H1 (cell line): ENCODE measurements at regions not wholly inside any gene's neighbourhood (a gene's known extent, or its start where the extent isn't known, plus 50 kb on each side); places are given as distances from the start of the nearest gene placed in this dataset.

Experiments used
- CTCF ChIA-PET: fragments of 300-600 bp; sonication (Branson Sonifier 250); formaldehyde crosslinking; loops from one replicate; lab custom pipeline; 2021; ENCODE audit not compliant: partially characterized antibody; lab: Charles Lee
- POLR2A ChIA-PET: fragments of 300-600 bp; sonication (Branson Sonifier 250); formaldehyde crosslinking; loops from one replicate; lab custom pipeline; 2021; ENCODE audit warnings: inconsistent platforms; ENCODE audit not compliant: partially characterized antibody; lab: Charles Lee
- DNase-seq, 2 experiments: peaks; one replicate each; pipeline versions ENCODE4 v3.0.0 to v3.0.0-alpha.2; 2010 to 2022; ENCODE audit warnings: low spot score in 2 of 2, low read depth in 1 of 2, mixed read lengths in 1 of 2
- FAIRE-seq: peaks from 2 replicates; lab custom pipeline; 2011; peaks lifted over from hg19 to GRCh38; lab: Jason Lieb, UNC
- H2AFZ ChIP-seq: 2 replicates; pipeline ENCODE4 v1.8.1; 2012; ENCODE audit warnings: low read length, inconsistent platforms
- H2AK5ac ChIP-seq: 2 replicates; pipeline ENCODE4 v1.6.1; 2013; ENCODE audit warnings: low read depth, low read length
- H2BK120ac ChIP-seq: replicated peaks from 2 replicates; pipeline ENCODE3; 2013; ENCODE audit warnings: low read depth, low read length, inconsistent platforms
- H2BK12ac ChIP-seq: 2 replicates; pipeline ENCODE4 v1.6.1; 2013; ENCODE audit warnings: low read depth, low read length
- H2BK15ac ChIP-seq: 2 replicates; pipeline ENCODE4 v1.6.1; 2013; ENCODE audit warnings: low read length
- H2BK20ac ChIP-seq: 2 replicates; pipeline ENCODE4 v1.6.1; 2013; ENCODE audit warnings: low read length
- H2BK5ac ChIP-seq: 2 replicates; pipeline ENCODE4 v1.6.1; 2013; ENCODE audit warnings: low read depth, low read length
- H3K14ac ChIP-seq: 2 replicates; pipeline ENCODE4 v1.6.1; 2013; ENCODE audit warnings: inconsistent platforms; ENCODE audit not compliant: insufficient read length
- H3K18ac ChIP-seq: 2 replicates; pipeline ENCODE4 v1.6.1; 2013; ENCODE audit warnings: low read length; ENCODE audit errors: extremely low read depth
- H3K23ac ChIP-seq: 2 replicates; pipeline ENCODE4 v1.6.1; 2013; ENCODE audit warnings: inconsistent platforms; ENCODE audit not compliant: insufficient read length
- H3K23me2 ChIP-seq: 2 replicates; pipeline ENCODE4 v1.6.1; 2013; ENCODE audit warnings: low read depth, low read length
- H3K27ac ChIP-seq: 2 replicates; pipeline ENCODE4 v1.6.1; 2011; ENCODE audit warnings: low read depth, low read length, inconsistent platforms
- H3K27me3 ChIP-seq, 4 experiments: replicated peaks in 1 of 4; 1 replicate in 1 of 4; 2 replicates in 3 of 4; pipeline versions ENCODE4 v1.6.1 to v1.8.1; 2011 to 2013; ENCODE audit warnings: low read length in 3 of 4, mild to moderate bottlenecking in 3 of 4, inconsistent platforms in 2 of 4, mixed read lengths in 2 of 4, moderate library complexity in 1 of 4; ENCODE audit not compliant: control insufficient read depth in 3 of 4, insufficient read depth in 3 of 4; ENCODE audit errors: extremely low read depth in 1 of 4
- H3K36me3 ChIP-seq, 4 experiments: 2 replicates each; pipeline versions ENCODE4 v1.6.1 to v1.8.1; 2011 to 2013; ENCODE audit warnings: mild to moderate bottlenecking in 4 of 4, low read length in 3 of 4, moderate library complexity in 2 of 4, control low read depth in 1 of 4, inconsistent platforms in 1 of 4; ENCODE audit not compliant: insufficient read depth in 4 of 4, control insufficient read depth in 2 of 4
- H3K4ac ChIP-seq: replicated peaks from 2 replicates; pipeline ENCODE3; 2013; ENCODE audit warnings: low read length, low read depth, mixed read lengths, inconsistent platforms; ENCODE audit not compliant: insufficient read length
- H3K4me1 ChIP-seq, 4 experiments: replicated peaks in 1 of 4; 1 replicate in 1 of 4; 2 replicates in 3 of 4; pipeline versions ENCODE4 v1.6.1 to v1.8.1; 2011 to 2013; ENCODE audit warnings: low read length in 3 of 4, inconsistent platforms in 2 of 4, mixed read lengths in 1 of 4; ENCODE audit not compliant: insufficient read depth in 4 of 4, control insufficient read depth in 3 of 4
- H3K4me2 ChIP-seq, 2 experiments: 2 replicates each; pipeline versions ENCODE4 v1.6.1 to v1.8.1; 2011 to 2013; ENCODE audit warnings: low read depth in 2 of 2, low read length in 2 of 2, control low read depth in 1 of 2, inconsistent platforms in 1 of 2, mild to moderate bottlenecking in 1 of 2; ENCODE audit not compliant: insufficient read depth in 1 of 2
- H3K4me3 ChIP-seq, 4 experiments: fragments of 200-600, 300-600 bp in 1 of 4; sonication (generic), shearing (Covaris generic), sonication (Bioruptor Twin) in 1 of 4; 2 replicates each; pipeline versions ENCODE4 v1.5.1 to v1.8.1; 2011 to 2016; ENCODE audit warnings: low read length in 4 of 4, low read depth in 3 of 4, control low read depth in 2 of 4, inconsistent platforms in 2 of 4, mild to moderate bottlenecking in 2 of 4, mixed read lengths in 1 of 4, moderate library complexity in 1 of 4; ENCODE audit not compliant: insufficient read depth in 2 of 4; ENCODE audit errors: extremely low read depth in 1 of 4
- H3K56ac ChIP-seq: replicated peaks from 2 replicates; pipeline ENCODE3; 2013; ENCODE audit warnings: low read depth, mild to moderate bottlenecking, mixed read lengths, low read length, inconsistent platforms; ENCODE audit not compliant: insufficient read length
- H3K79me1 ChIP-seq: 2 replicates; pipeline ENCODE4 v1.6.1; 2013; ENCODE audit warnings: low read depth, low read length, control low read depth
- H3K79me2 ChIP-seq, 2 experiments: 2 replicates each; pipeline versions ENCODE4 v1.6.1 to v1.8.1; 2012 to 2013; ENCODE audit warnings: low read length in 2 of 2, mild to moderate bottlenecking in 2 of 2, inconsistent platforms in 1 of 2; ENCODE audit not compliant: insufficient read depth in 2 of 2, control insufficient read depth in 1 of 2
- H3K9ac ChIP-seq, 4 experiments: replicated peaks in 1 of 4; 1 replicate in 1 of 4; 2 replicates in 3 of 4; pipeline versions ENCODE4 v1.6.1 to v1.8.1; 2011 to 2013; ENCODE audit warnings: low read depth in 3 of 4, low read length in 3 of 4, control low read depth in 2 of 4, mild to moderate bottlenecking in 2 of 4, moderate library complexity in 2 of 4, inconsistent platforms in 1 of 4; ENCODE audit errors: extremely low read depth in 1 of 4
- H3K9me3 ChIP-seq, 2 experiments: 2 replicates each; pipeline versions ENCODE4 v1.6.1 to v1.8.1; 2012 to 2013; ENCODE audit warnings: mild to moderate bottlenecking in 2 of 2, moderate library complexity in 2 of 2, control low read depth in 1 of 2, inconsistent platforms in 1 of 2, low read depth in 1 of 2, low read length in 1 of 2, mixed read lengths in 1 of 2; ENCODE audit not compliant: insufficient read depth in 2 of 2
- H4K20me1 ChIP-seq, 2 experiments: replicated peaks in 1 of 2; 2 replicates each; pipeline versions ENCODE3 to v1.8.1; 2011 to 2013; ENCODE audit warnings: inconsistent platforms in 2 of 2, low read length in 2 of 2, mild to moderate bottlenecking in 1 of 2; ENCODE audit not compliant: insufficient read depth in 2 of 2, control insufficient read depth in 1 of 2
- H4K5ac ChIP-seq: 2 replicates; pipeline ENCODE4 v1.6.1; 2013; ENCODE audit warnings: low read length, low read depth, mixed read lengths, inconsistent platforms; ENCODE audit not compliant: insufficient read length
- H4K8ac ChIP-seq: 2 replicates; pipeline ENCODE4 v1.8.0; 2013; ENCODE audit warnings: mild to moderate bottlenecking, moderate library complexity, low read length, inconsistent platforms; ENCODE audit not compliant: insufficient read depth; ENCODE audit errors: extremely low read depth
- H4K91ac ChIP-seq: replicated peaks from 2 replicates; pipeline ENCODE3; 2013; ENCODE audit warnings: low read length, mixed read lengths, inconsistent platforms; ENCODE audit not compliant: insufficient read length
- ASH2L ChIP-seq: fragments of 200-600, 300-600 bp; sonication (generic); IDR thresholded peaks from one replicate; pipeline ENCODE4 v1.7.1; 2017; ENCODE audit warnings: low read length
- BRCA1 ChIP-seq: IDR thresholded peaks from 2 replicates; pipeline ENCODE4 v1.6.1; 2012; ENCODE audit warnings: low read depth, low read length, improper control_type of control experiment
- CHD2 ChIP-seq: IDR thresholded peaks from 2 replicates; pipeline ENCODE4 v1.6.1; 2012; ENCODE audit warnings: low read length, improper control_type of control experiment
- CTBP2 ChIP-seq: IDR thresholded peaks from 2 replicates; pipeline ENCODE4 v1.7.0; 2011; ENCODE audit warnings: borderline replicate concordance, mild to moderate bottlenecking, moderate library complexity, mixed read lengths, low read length; ENCODE audit not compliant: insufficient read depth, insufficient read length
- HDAC2 ChIP-seq, 2 experiments: fragments of 300-600 bp in 1 of 2; sonication (generic) in 1 of 2; IDR thresholded peaks; 2 replicates each; pipeline ENCODE4 v1.6.1; 2011 to 2012; ENCODE audit warnings: low read depth in 2 of 2, low read length in 2 of 2, mild to moderate bottlenecking in 2 of 2, moderate library complexity in 2 of 2, borderline replicate concordance in 1 of 2, inconsistent platforms in 1 of 2
- KDM5A ChIP-seq: fragments of 200-600 bp; IDR thresholded peaks from 2 replicates; pipeline ENCODE4 v1.7.1; 2012; ENCODE audit warnings: mild to moderate bottlenecking, low read length, inconsistent platforms, mixed read lengths
- NRF1 ChIP-seq: IDR thresholded peaks from 2 replicates; pipeline ENCODE4 v1.6.1; 2011; ENCODE audit warnings: mild to moderate bottlenecking, low read depth, low read length, improper control_type of control experiment
- POLR2AphosphoS5 ChIP-seq: IDR thresholded peaks from 2 replicates; pipeline ENCODE4 v1.6.1; 2011; ENCODE audit warnings: low read depth, low read length
- POU5F1 ChIP-seq: IDR thresholded peaks from 2 replicates; pipeline ENCODE4 v1.6.1; 2011; ENCODE audit warnings: low read depth, mild to moderate bottlenecking, low read length, moderate library complexity
- RBBP5 ChIP-seq: IDR thresholded peaks from 2 replicates; pipeline ENCODE4 v1.7.1; 2012; ENCODE audit warnings: low read depth, mild to moderate bottlenecking, inconsistent platforms, low read length, moderate library complexity, borderline replicate concordance
- RNF2 ChIP-seq: fragments of 200-900, 300-1000 bp; sonication (generic); IDR thresholded peaks from 2 replicates; pipeline ENCODE4 v1.7.1; 2016; ENCODE audit warnings: borderline replicate concordance, low read depth, mild to moderate bottlenecking, antibody characterized with exemption, low read length; ENCODE audit not compliant: poor library complexity, severe bottlenecking; ENCODE audit errors: missing control alignments
- YY1 ChIP-seq: IDR thresholded peaks from 2 replicates; pipeline ENCODE4 v1.6.1; 2011; ENCODE audit warnings: low read depth, mild to moderate bottlenecking, low read length
- ZNF274 ChIP-seq: IDR thresholded peaks from 2 replicates; pipeline ENCODE4 v1.7.0; 2012; ENCODE audit warnings: low read length, borderline replicate concordance; ENCODE audit errors: extremely low read depth
- WGBS, 2 experiments: shearing (Covaris generic) in 1 of 2; methylation state at CpG; one replicate each; pipeline versions ENCODE4 v1.1.6 to v1.1.7; 2013 to 2015; ENCODE audit warnings: low lambda C conversion rate in 2 of 2, mixed read lengths in 2 of 2, inconsistent platforms in 1 of 2, low coverage in 1 of 2, missing lambda C conversion rate in 1 of 2; ENCODE audit not compliant: insufficient replicate concordance in 2 of 2, insufficient coverage in 1 of 2, insufficient read length in 1 of 2; ENCODE audit errors: extremely low coverage in 1 of 2, missing lambda C conversion rate in 1 of 2; 5-methylcytosine and 5-hydroxymethylcytosine counted together
- TF ChIP-seq, protein P1 (sequence below): IDR thresholded peaks from 2 replicates; pipeline ENCODE4 v1.6.1; 2011; ENCODE audit warnings: low read length, improper control_type of control experiment

GRCh38 chr3:7957024-7957423 is 544.6 kb upstream of the LMCD1 start:
- H2BK15ac ChIP-seq, result no peak overlapping the region
- H3K27me3 ChIP-seq, result no peaks in the 10 kb centered on the region
- H3K14ac ChIP-seq, result no peak overlapping the region
- H2AK5ac ChIP-seq, result no peak overlapping the region
- no peak overlapping the region for H4K91ac ChIP-seq
- no peak overlapping the region for H3K4me2 ChIP-seq
- no peak overlapping the region for H3K56ac ChIP-seq
- H3K36me3 ChIP-seq, result no peaks in the 10 kb centered on the region; a peak in 1 of 8 replicates
- H2BK120ac ChIP-seq, result no peak overlapping the region
- H2BK20ac ChIP-seq, result no peak overlapping the region
- H3K4ac ChIP-seq, result no peak overlapping the region
- no peak overlapping the region for H3K18ac ChIP-seq
- H4K8ac ChIP-seq, result no peak overlapping the region
- H3K4me3 ChIP-seq, result no peak overlapping the region
- H3K9me3 ChIP-seq, result no peaks in the 10 kb centered on the region; a peak in 1 of 4 replicates
- H3K9ac ChIP-seq, result no peak overlapping the region
- DNase-seq (no peak), FAIRE-seq (no peak)
- ChIA-PET CTCF (interaction anchor here (1.1 to 1.8 kb wide), 3 partner anchors 10 to 283 kb away, joined by 3 to 5 read pairs (median 3); no protein-coding TSS in a partner anchor), POLR2A (no interaction called here)
- H3K79me1 ChIP-seq, result no peaks in the 10 kb centered on the region
- no peak overlapping the region for H3K23ac ChIP-seq
- peaks cover 0 to 8% (median 4%) of the 10 kb centered on the region in 4 experiments; a peak in 3 of 7 replicates for H3K4me1 ChIP-seq
- no peak overlapping the region for H2BK12ac ChIP-seq
- no peak overlapping the region for H3K27ac ChIP-seq
- no peaks in the 10 kb centered on the region for H3K79me2 ChIP-seq
- no peaks in the 10 kb centered on the region for H3K23me2 ChIP-seq
- H4K5ac ChIP-seq, result no peak overlapping the region
- WGBS, 2 experiments, result 79% methylated on average over 1 of the region's 1 CpG; no CpG with 5 or more reads in 1 of the 2 experiments
- no peak overlapping the region for H2AFZ ChIP-seq
- H2BK5ac ChIP-seq, result no peak overlapping the region
- H4K20me1 ChIP-seq, result no peaks in the 10 kb centered on the region
- TF ChIP-seq CTBP2 (no peak), ASH2L (no peak), RNF2 (no peak), POLR2AphosphoS5 (no peak), HDAC2 (IDR thresholded peaks at IDR 0.05; ENCODE audit: borderline replicate concordance in 1 of 2, low read depth in 2 of 2, low read length in 2 of 2) (no peak), POU5F1 (no peak), CHD2 (no peak), YY1 (no peak), NRF1 (no peak), BRCA1 (no peak), RBBP5 (no peak), KDM5A (no peak), ZNF274 (no peak)
- TF ChIP-seq, protein P1, sequence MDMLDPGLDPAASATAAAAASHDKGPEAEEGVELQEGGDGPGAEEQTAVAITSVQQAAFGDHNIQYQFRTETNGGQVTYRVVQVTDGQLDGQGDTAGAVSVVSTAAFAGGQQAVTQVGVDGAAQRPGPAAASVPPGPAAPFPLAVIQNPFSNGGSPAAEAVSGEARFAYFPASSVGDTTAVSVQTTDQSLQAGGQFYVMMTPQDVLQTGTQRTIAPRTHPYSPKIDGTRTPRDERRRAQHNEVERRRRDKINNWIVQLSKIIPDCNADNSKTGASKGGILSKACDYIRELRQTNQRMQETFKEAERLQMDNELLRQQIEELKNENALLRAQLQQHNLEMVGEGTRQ, result no peak
